DND-41 (cell line): ENCODE measurements at regions not wholly inside any gene's neighbourhood (a gene's known extent, or its start where the extent isn't known, plus 50 kb on each side); places are given as distances from the start of the nearest gene placed in this dataset.
"Not testable (repeated sequence)": the region's sequence is repeated elsewhere in the genome, so short reads cannot be mapped to it uniquely, and the experiment has no call there.

Experiments used
- ATAC-seq: fragments of 200-7000 bp; cut with Tn5 transposase; 3 replicates; pipeline ENCODE4 v1.9.1; 2021; ENCODE audit warnings: low read depth; ENCODE audit not compliant: insufficient read depth
- DNase-seq: peaks from one replicate; pipeline ENCODE4 v3.0.0-alpha.2; 2020
- H2AFZ ChIP-seq: 2 replicates; pipeline ENCODE4 v1.6.0; 2012; ENCODE audit warnings: low read depth, low read length
- H3K27ac ChIP-seq: 2 replicates; pipeline ENCODE4 v1.5.1; 2012; ENCODE audit warnings: low read length, inconsistent platforms
- H3K27me3 ChIP-seq: fragments of 200-600 bp; sonication (generic); 2 replicates; pipeline ENCODE4 v1.6.0; 2012; ENCODE audit warnings: low read length, mild to moderate bottlenecking, inconsistent platforms; ENCODE audit not compliant: insufficient read depth, poor library complexity
- H3K36me3 ChIP-seq: 2 replicates; pipeline ENCODE4 v1.5.1; 2012; ENCODE audit warnings: low read length, inconsistent platforms; ENCODE audit not compliant: insufficient read depth
- H3K4me1 ChIP-seq: 2 replicates; pipeline ENCODE4 v1.5.1; 2012; ENCODE audit warnings: mild to moderate bottlenecking, low read length; ENCODE audit not compliant: insufficient read depth
- H3K4me2 ChIP-seq: 2 replicates; pipeline ENCODE4 v1.6.0; 2012; ENCODE audit warnings: mild to moderate bottlenecking, moderate library complexity, low read length, inconsistent platforms; ENCODE audit not compliant: insufficient read depth
- H3K4me3 ChIP-seq, 2 experiments: fragments of 200-600 bp in 1 of 2; shearing (Covaris generic) in 1 of 2; 2 replicates each; pipeline ENCODE4 v1.5.1; 2012 to 2016; ENCODE audit warnings: inconsistent platforms in 2 of 2, low read length in 2 of 2, mild to moderate bottlenecking in 2 of 2, low read depth in 1 of 2, moderate library complexity in 1 of 2
- H3K79me2 ChIP-seq: 2 replicates; pipeline ENCODE4 v1.6.0; 2012; ENCODE audit warnings: low read length, inconsistent platforms; ENCODE audit not compliant: insufficient read depth
- H3K9ac ChIP-seq: 2 replicates; pipeline ENCODE4 v1.6.0; 2012; ENCODE audit warnings: low read depth, mild to moderate bottlenecking, inconsistent platforms, low read length, moderate library complexity
- H3K9me3 ChIP-seq: 2 replicates; pipeline ENCODE4 v1.5.1; 2012; ENCODE audit warnings: low read length, moderate library complexity, mild to moderate bottlenecking, inconsistent platforms; ENCODE audit not compliant: insufficient read depth, severe bottlenecking
- H4K20me1 ChIP-seq: 2 replicates; pipeline ENCODE4 v1.6.0; 2012; ENCODE audit warnings: low read length; ENCODE audit not compliant: insufficient read depth
- CTCF ChIP-seq: IDR thresholded peaks from 2 replicates; pipeline ENCODE4 v1.5.1; 2012; ENCODE audit warnings: borderline replicate concordance, low read length, moderate library complexity, mild to moderate bottlenecking; ENCODE audit not compliant: poor library complexity, severe bottlenecking; ENCODE audit errors: extremely low read depth
- EZH2 ChIP-seq: IDR thresholded peaks from 3 replicates; pipeline ENCODE4 v1.6.1; 2012; ENCODE audit warnings: borderline replicate concordance, low read depth, mild to moderate bottlenecking, moderate library complexity, low read length, inconsistent platforms; ENCODE audit not compliant: severe bottlenecking

GRCh38 chr16:14384745-14385144 lies 245.3 kb downstream of the PARN start:
- no peak overlapping the region for H2AFZ ChIP-seq
- H3K4me3 ChIP-seq: no peak overlapping the region
- no peaks in the 10 kb centered on the region for H3K79me2 ChIP-seq
- H3K4me2 ChIP-seq: no peak overlapping the region
- TF ChIP-seq CTCF: no peak
- no peak for TF ChIP-seq EZH2
- no peak overlapping the region for H3K27ac ChIP-seq
- H3K36me3 ChIP-seq: no peaks in the 10 kb centered on the region
- H4K20me1 ChIP-seq: no peaks in the 10 kb centered on the region
- DNase-seq (no peak), ATAC-seq (no peak)
- no peak overlapping the region for H3K9ac ChIP-seq
- H3K4me1 ChIP-seq: no peaks in the 10 kb centered on the region
- H3K27me3 ChIP-seq: no peaks in the 10 kb centered on the region
- no peaks in the 10 kb centered on the region for H3K9me3 ChIP-seq

GRCh38 chr16:14383844-14384243 lies 246.2 kb downstream of the PARN start:
- H2AFZ ChIP-seq, H3K27ac ChIP-seq, H3K79me2 ChIP-seq, H3K9ac ChIP-seq, H3K4me3 ChIP-seq, H3K9me3 ChIP-seq, H3K36me3 ChIP-seq, H3K4me1 ChIP-seq, H3K4me2 ChIP-seq, ATAC-seq, H4K20me1 ChIP-seq, DNase-seq, H3K27me3 ChIP-seq: not testable (repeated sequence)

- H3K79me2 ChIP-seq: no peaks in the 10 kb centered on the region
- H3K36me3 ChIP-seq: no peaks in the 10 kb centered on the region
- no peak overlapping the region for H3K27ac ChIP-seq
- H2AFZ ChIP-seq: no peak overlapping the region
- no peaks in the 10 kb centered on the region for H3K4me1 ChIP-seq
- no peaks in the 10 kb centered on the region for H3K9me3 ChIP-seq
- no peak overlapping the region for H3K4me3 ChIP-seq
- TF ChIP-seq EZH2 (no peak), CTCF (no peak)
- H4K20me1 ChIP-seq: no peaks in the 10 kb centered on the region; the same call in 1 of the 2 replicates
- ATAC-seq: no peak; the same call in 2 of the 3 replicates
- no peaks in the 10 kb centered on the region for H3K27me3 ChIP-seq
- H3K4me2 ChIP-seq: no peak overlapping the region
- DNase-seq: no peak
- no peak overlapping the region for H3K9ac ChIP-seq
Measured at GRCh38 chr16:14378689-14379467, 251.2 kb downstream of the PARN start.

- TF ChIP-seq CTCF (no peak), EZH2 (no peak)
- H3K9ac ChIP-seq: no peak overlapping the region
- no peak overlapping the region for H2AFZ ChIP-seq
- H3K4me2 ChIP-seq: no peak overlapping the region
- no peaks in the 10 kb centered on the region for H3K9me3 ChIP-seq
- no peaks in the 10 kb centered on the region for H3K79me2 ChIP-seq
- H3K27me3 ChIP-seq: no peaks in the 10 kb centered on the region
- no peak overlapping the region for H3K4me3 ChIP-seq
- no peak for DNase-seq
- no peak for ATAC-seq
- H3K36me3 ChIP-seq: no peaks in the 10 kb centered on the region
- no peaks in the 10 kb centered on the region for H3K4me1 ChIP-seq
- no peaks in the 10 kb centered on the region; the same call in 1 of the 2 replicates for H4K20me1 ChIP-seq
- no peak overlapping the region for H3K27ac ChIP-seq
Measured at GRCh38 chr16:14378131-14378551, 251.9 kb downstream of the PARN start.
